ENCODE measurements at regions not wholly inside any gene's neighbourhood (a gene's known extent, or its start where the extent isn't known, plus 50 kb on each side); places are given as distances from the start of the nearest gene placed in this dataset.
"Not testable (repeated sequence)": the region's sequence is repeated elsewhere in the genome, so short reads cannot be mapped to it uniquely, and the experiment has no call there.

- no peak for DNase-seq
These were observed 617.9 kb upstream of the PHF14 start for GRCh38 chr7:10355816-10356215.

- no peak for DNase-seq
These were observed 613.6 kb upstream of the PHF14 start for GRCh38 chr7:10360050-10360449.

- DNase-seq = no peak
These were observed 571.9 kb upstream of the PHF14 start for GRCh38 chr7:10401793-10402192.

GRCh38 chr7:10412422-10413019 lies 561.2 kb upstream of the PHF14 start:
- no peak for DNase-seq

DNA sequence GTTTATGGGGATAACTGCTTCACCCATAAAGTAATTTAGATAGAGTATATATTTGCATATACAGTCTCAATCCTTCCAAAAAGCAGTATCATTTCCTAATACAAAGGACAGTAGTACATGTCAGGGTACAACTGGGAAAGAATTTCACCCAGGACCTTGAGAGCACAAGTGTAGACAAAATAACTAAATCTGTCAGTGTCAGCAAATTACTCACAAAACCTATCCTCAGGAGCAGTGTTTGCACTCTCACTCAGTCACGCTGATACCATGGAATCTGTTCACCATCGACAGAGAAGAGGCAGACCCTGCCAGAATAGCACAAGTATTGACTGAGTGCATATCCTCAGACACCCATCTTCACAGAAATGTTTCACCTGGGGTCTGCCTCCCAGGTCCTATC lies 554.7 kb upstream of the PHF14 start:
- no peak for DNase-seq

DNA sequence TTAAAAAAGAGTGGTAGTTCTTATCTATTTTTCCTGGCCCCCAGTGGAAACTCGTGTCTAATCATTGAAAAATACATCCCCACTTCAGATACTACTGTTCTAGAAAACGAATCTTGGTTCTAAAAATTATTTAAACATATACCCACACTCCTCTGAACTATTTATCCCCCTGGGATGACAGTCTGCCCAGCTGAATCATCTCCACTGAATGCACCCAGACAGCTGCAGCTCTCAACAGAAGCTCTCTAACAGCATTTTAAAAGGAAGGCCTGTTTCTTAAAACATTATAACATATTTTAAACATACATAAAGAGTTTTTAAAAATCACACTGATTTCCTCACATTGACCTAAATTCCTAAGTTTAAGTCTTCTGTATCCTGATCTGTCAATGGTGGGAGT lies 544.6 kb upstream of the PHF14 start:
- no peak for DNase-seq

DNA sequence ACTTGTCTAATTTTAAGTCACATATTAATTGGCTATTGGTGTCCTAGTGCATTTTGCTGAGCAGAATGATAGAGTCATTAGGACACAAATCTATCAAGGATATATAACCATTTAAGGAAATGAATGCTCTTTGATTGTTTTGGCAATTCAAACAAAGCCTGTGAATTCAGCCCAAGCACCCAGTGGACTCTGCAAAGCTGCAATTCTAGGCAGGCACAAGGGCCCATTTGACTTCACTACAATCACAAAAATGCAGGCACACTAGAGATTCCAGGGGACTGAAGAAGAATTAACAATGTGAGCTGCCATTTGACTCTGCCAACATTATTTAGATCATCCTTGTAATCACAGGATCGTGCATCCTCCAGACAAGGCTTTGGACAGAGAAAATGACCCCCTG lies 544.2 kb upstream of the PHF14 start:
- no peak for DNase-seq

DNA sequence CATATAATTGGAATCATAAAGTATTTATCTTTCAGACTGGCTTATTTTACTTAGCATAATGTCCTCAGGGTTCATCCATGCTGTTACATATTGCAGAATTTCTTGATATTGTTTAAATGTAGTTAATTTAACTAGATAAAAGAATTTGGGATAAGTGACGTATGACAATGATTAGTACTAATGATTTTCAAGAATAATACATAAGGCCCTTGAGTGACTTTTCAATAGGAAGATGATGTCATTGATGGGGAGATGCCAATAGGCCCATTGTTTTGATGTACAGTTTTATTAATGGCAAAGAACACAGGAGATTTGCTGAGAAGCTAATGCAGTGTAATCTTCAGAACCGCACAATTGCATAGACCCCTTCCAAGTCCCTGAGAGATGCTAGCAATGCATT lies 537.4 kb upstream of the PHF14 start:
- no peak for DNase-seq

DNA sequence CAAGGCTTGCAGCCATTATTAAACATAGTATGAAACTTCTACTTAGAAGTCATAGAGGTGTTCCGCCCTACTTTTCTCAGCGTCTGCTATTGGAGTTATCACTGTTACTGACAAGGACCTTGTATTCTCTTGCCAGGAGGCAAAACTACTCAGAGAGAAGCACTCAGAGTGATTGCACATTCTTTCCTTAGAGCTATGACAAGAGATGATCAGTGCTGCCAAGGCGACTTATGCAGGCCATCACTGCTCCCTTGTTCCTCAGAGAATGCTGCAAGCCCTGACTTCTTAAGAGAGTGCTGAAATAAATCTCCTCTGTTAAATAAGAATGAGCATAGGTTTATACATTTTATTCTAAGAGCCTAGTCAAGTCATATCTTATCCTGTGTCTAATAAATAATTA lies 534.6 kb upstream of the PHF14 start:
- DNase-seq = no peak

DNA sequence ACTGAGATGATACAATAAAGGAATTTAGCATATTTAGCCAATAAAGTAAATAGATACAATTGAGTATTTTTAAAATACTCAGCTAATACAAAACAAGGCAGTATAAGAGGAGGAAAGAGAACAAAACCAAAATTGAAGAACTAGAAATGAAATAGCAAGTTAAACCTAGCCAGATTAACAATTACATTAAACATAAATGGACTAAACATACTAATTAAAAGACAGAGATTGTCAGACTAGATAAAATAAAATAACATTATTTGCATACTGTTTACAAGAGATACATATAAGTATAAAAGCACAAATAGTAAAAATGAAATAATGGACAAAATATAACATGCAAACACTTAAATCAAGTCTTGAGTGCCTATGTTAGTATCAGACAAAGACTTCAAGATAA lies 517.7 kb upstream of the PHF14 start:
- no peak for DNase-seq

- DNase-seq = no peak
These were observed 513.2 kb upstream of the PHF14 start for GRCh38 chr7:10460474-10460873.

DNA sequence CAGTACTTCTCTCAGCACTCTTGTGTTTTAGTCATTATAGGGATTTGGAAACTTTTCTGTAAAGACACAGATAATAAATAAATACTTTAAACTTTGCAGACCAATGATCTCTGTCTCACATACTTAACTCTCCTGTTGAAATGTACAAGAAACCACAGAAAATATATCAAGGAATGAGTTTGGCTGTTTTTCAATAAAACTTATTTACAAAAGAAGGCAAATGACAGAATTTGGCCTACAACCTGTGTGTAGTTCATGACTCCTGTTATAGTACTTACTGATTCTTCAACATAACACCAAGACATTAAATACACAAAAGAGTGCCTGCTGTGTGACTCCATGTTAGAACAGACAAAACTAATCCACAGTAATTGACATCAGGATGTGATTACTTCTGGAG lies 510.0 kb upstream of the PHF14 start:
- DNase-seq = no peak

DNA sequence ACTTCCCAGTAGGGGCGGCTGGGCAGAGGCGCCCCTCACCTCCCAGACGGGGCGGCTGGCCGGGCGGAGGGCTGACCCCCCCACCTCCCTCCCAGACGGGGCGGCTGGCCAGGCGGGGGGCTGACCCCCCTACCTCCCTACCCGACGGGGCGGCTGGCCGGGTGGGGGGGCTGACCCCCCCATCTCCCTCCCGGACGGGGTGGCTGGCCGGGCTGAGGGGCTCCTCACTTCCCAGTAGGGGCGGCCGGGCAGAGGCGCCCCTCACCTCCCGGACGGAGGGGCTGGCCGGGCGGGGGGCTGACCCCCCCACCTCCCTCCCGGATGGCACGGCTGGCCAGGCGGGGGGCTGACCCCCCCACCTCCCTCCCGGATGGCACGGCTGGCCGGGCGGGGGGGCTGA lies 508.1 kb upstream of the PHF14 start:
- DNase-seq = not testable (repeated sequence)

DNA sequence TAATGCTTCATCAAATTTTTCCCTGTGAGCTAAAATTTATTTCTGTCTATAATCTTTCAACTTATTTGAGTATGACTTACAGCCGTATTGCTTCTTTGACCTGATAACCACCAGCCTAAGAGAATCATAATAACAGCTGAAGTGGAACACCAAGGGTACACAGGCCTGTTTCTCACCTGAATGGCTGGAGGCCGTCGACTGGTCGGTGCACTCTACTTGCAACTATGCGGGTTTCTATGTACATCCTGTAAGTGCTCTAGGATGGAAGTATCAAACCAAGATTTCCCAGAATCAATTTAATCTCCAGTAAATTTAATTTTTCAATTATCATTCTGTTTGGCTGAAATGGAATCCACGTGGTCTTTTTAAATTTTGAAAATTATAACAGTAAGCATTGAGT lies 504.8 kb upstream of the PHF14 start:
- DNase-seq = no peak

DNA sequence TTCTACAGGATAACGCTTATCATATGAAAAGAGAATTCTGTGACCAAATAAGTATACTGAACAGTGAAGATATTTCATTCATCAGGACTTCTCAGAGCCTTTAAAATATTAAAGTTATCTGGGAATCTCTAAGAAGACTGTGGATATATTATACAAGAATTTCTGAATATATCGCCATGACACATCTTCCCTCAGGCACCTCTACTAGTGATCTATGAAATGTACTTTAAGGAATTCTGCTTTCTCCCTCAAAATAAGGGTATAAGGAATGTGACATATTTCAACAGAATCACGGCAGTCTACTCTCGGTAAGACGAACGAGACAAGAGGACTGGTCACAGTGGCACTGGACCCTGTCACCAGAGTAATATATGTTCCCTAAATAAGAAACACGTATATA lies 504.2 kb upstream of the PHF14 start:
- no peak for DNase-seq

DNA sequence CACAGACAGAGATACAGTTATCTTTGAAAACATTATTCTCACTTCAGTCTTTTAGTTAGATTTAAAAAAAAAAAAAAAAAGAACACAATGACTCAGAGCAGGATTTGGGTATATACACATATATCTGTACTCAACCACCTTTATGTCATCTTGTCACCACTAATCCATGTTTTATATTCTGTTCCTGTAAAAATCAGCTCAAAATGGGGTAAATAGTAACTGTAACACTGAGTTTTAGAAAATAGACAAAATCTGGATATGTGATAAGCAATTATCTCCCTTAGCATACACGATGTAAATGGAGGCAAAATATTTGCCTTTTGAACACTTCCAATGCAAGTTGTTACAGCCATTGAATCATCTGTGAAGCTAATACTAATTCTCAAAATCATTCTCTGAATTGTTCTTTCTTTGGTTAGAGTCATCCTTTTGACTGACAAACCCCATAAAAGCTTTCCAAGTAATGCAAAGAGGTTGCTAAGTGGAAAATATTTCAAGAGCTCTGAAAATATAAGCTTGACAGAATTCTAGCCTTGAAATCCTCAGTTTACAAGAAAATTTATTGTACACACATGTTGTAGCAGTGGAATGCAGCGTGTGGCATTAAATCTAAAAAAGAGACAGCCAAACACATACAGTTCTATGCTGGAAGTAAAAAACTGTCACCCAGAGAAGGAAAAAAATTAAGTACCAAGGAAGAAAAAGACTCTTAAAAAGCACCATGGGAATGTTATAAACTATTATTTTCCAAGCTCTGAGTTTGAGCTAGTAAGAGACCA lies 502.2 kb upstream of the PHF14 start:
- DNase-seq = no peak

DNA sequence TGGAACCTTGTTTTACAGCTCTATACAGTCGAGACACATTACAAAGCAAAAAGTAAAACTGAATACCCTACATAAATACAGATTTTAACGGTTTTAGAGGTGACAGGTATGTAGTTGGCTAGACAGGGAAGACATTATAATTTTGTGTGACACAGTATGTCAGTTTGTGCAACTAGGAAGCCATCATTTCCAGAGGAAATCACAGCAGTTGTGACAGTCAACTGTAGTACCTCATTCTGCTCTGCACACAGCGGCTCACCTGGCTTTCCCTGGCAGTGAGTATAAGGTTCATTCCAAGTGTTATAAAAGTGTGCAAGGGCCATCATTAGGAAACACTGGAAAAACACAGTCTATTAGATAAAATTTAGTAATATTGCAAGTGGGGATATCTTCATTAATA lies 501.6 kb upstream of the PHF14 start:
- no peak for DNase-seq

GRCh38 chr7:10473569-10473968 lies 500.1 kb upstream of the PHF14 start:
- no peak for DNase-seq

GRCh38 chr7:10474048-10474447 lies 499.6 kb upstream of the PHF14 start:
- DNase-seq = no peak

DNA sequence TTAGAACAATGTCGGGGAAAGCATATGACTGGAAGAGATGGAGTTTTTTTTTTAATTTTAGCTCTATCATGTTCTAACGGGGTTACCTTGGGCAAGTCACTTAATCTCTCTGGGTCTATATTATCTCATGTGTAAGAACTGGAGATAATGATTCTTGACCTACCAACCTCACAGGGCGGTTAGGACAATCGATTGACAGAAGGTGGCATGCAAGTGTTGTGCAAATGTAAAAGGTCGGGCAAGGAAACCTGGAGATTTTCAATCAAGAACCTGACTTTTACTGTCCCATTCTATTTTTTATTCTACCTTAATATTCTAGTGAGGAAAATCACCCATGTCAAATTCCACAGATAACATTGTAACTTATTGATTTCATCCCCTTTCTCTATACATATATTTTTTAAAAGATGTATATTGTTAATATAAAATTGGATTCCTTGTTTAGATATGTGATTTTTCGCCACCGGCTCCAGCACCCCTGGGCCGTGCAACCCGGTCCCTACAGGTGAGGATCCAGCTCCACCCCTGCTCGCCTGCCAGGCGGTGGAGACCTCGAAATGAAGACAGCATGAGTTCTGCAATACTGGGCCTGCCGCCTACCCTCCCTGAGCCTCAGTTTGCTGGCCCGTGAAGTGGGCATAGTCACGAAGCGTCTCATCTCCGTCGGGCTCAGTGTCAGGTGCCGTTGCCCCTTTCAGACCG lies 497.6 kb upstream of the PHF14 start:
- no peak for DNase-seq

GRCh38 chr7:10476642-10477041 lies 497.0 kb upstream of the PHF14 start:
- no peak for DNase-seq

DNA sequence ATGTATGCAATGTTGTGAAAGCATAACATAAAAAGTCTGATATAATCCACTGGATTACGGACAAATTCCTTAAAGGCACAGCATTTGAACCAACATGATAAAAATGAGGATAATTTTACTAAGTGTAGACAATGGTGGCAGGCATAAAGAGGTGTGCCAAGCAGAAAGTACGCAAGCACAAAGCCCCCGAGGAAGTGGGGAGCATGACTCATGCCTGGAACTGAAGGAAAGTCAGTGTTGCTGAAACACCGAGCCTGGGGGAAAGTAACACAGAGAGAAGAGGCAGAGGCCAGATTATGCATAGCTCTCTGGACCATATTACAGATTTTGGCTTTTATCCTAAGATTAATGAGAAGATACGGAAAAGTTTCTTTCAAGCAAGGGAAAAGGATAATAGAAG lies 490.0 kb upstream of the PHF14 start:
- no peak for DNase-seq

- no peak for DNase-seq
These were observed 488.9 kb upstream of the PHF14 start for GRCh38 chr7:10484767-10485166.

DNA sequence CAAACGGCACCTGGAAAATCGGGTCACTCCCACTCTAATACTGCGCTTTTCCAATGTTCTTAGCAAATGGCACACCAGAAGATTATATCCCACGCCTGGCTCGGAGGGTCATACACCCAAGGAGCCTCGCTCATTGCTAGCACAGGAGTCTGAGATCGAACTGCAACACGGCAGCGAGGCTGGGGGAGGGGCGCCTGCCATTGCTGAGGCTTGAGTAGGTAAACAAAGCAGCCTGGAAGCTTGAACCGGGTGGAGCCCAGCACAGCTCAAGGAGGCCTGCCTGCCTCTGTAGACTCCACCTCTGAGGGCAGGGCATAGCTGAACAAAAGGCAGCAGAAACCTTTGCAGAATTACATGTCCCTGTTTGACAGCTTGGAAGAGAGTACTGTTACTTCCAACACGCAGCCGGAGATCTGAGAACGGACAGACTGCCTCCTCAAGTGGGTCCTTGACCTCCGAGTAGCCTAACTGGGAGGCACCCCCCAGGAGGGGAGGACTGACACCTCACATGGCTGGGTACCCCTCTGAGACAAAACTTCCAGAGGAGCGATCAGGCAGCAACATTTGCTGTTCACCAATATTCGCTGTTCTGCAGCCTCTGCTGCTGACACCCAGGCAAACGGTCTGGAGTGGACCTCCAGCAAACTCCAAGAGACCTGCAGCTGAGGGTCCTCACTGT lies 472.3 kb upstream of the PHF14 start:
- not testable (repeated sequence) for DNase-seq

All from stimulated activated CD4-positive, alpha-beta T cell treated with anti-CD3 and anti-CD28 coated beads, Interleukin-12 subunit alpha, Interleukin-12 subunit beta, amount 100 ng/mL, for 4 hours (primary cell).